ENCODE measurements at regions not wholly inside any gene's neighbourhood (a gene's known extent, or its start where the extent isn't known, plus 50 kb on each side); places are given as distances from the start of the nearest gene placed in this dataset.

DNA sequence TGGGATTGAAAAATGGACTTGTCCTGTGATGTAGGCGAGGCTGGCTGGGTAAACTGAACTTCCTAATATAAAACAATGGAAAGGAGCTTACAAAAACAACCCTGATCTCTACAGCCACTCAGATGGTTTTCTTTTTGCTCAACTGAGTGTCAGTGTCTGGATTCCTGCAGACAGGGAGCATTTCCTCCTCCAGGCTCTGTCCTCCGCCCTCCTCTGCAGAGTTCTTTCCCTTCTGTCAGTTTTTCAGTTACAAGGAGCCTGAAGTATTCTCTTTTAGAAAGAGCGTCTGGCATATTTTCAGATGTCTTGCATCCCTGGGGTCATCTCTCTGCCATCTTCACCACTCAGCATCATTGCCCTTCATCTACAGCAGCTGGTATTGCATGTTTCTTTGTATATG lies 50.0 kb upstream of the PITRM1 start:
- no peak overlapping the region for H3K4me3 ChIP-seq (replicated peaks in 1 of 3; ENCODE audit: insufficient read depth in 1 of 3, low read depth in 1 of 3, low read length in 3 of 3)

More for the DNA sequence above, 50.0 kb upstream of the PITRM1 start:
- FAIRE-seq, result no peak
- dilution Hi-C loops (cut with MboI; ENCODE audit: extremely low pct_ligation_motif_present, low sequenced_read_pairs) (no loop called here), intact Hi-C loops (cut with micrococcal nuclease) (no loop called here)
- H3K9me3 ChIP-seq (replicated peaks; ENCODE audit: control insufficient read depth, insufficient read depth, low read length), result no peaks in the 10 kb centered on the region
- H3K4me2 ChIP-seq (ENCODE audit: insufficient read depth, low read length), result no peak overlapping the region
- no peaks in the 10 kb centered on the region for H4K20me1 ChIP-seq (replicated peaks; ENCODE audit: control insufficient read depth, extremely low read depth, insufficient read depth, low read length)
- H3K9ac ChIP-seq (replicated peaks; ENCODE audit: extremely low read depth, insufficient read depth, low read length), result no peak overlapping the region
- no peaks in the 10 kb centered on the region for H3K9me1 ChIP-seq (replicated peaks; ENCODE audit: control insufficient read depth, extremely low read depth, insufficient read depth, low read length)
- no peaks in the 10 kb centered on the region for H3K36me3 ChIP-seq (ENCODE audit: control insufficient read depth in 2 of 2, extremely low read depth in 1 of 2, insufficient read depth in 2 of 2, low read length in 2 of 2)
- CTCF ChIA-PET, result no interaction called here
- H3K79me2 ChIP-seq (ENCODE audit: control insufficient read depth, insufficient read depth, low read length), result no peaks in the 10 kb centered on the region
- TF ChIP-seq POLR2A (IDR thresholded peaks at IDR 0.05; ENCODE audit: low read depth, low read length) (no peak), GATA2 (IDR thresholded peaks at IDR 0.05; ENCODE audit: insufficient read depth, insufficient read length, low read depth, low read length) (no peak), MYC (IDR thresholded peaks at IDR 0.05; ENCODE audit: low read depth, low read length) (no peak), EZH2 (IDR thresholded peaks at IDR 0.05; ENCODE audit: borderline replicate concordance, low read depth, low read length, severe bottlenecking) (no peak), FOS (IDR thresholded peaks at IDR 0.05; ENCODE audit: borderline replicate concordance, insufficient read depth, low read length) (no peak), POLR2AphosphoS5 (IDR thresholded peaks at IDR 0.05; ENCODE audit: insufficient read depth, low read depth, low read length) (no peak)
- TF ChIP-seq, protein P1, sequence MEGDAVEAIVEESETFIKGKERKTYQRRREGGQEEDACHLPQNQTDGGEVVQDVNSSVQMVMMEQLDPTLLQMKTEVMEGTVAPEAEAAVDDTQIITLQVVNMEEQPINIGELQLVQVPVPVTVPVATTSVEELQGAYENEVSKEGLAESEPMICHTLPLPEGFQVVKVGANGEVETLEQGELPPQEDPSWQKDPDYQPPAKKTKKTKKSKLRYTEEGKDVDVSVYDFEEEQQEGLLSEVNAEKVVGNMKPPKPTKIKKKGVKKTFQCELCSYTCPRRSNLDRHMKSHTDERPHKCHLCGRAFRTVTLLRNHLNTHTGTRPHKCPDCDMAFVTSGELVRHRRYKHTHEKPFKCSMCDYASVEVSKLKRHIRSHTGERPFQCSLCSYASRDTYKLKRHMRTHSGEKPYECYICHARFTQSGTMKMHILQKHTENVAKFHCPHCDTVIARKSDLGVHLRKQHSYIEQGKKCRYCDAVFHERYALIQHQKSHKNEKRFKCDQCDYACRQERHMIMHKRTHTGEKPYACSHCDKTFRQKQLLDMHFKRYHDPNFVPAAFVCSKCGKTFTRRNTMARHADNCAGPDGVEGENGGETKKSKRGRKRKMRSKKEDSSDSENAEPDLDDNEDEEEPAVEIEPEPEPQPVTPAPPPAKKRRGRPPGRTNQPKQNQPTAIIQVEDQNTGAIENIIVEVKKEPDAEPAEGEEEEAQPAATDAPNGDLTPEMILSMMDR (IDR thresholded peaks at IDR 0.05; ENCODE audit: extremely low read depth in 1 of 2, insufficient read depth in 1 of 2, low read depth in 1 of 2, low read length in 2 of 2), result no peak
- TF ChIP-seq, protein P2, sequence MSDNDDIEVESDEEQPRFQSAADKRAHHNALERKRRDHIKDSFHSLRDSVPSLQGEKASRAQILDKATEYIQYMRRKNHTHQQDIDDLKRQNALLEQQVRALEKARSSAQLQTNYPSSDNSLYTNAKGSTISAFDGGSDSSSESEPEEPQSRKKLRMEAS (IDR thresholded peaks at IDR 0.05; ENCODE audit: insufficient read depth, insufficient read length), result no peak
- no TSS peak for BruUV-seq (replicated peaks)
- POLR2A ChIA-PET, result no interaction called here
- DNase-seq (ENCODE audit: low read depth, low spot score), result no peak
- H3K27ac ChIP-seq (ENCODE audit: insufficient read depth, low read depth, low read length), result no peak overlapping the region
- no peak overlapping the region for H2AFZ ChIP-seq (ENCODE audit: low read depth, low read length)
- H3K27me3 ChIP-seq (ENCODE audit: control insufficient read depth in 2 of 2, insufficient read depth in 2 of 2, low read length in 2 of 2), result no peaks in the 10 kb centered on the region
- peaks cover 9% of the 10 kb centered on the region for H3K4me1 ChIP-seq (ENCODE audit: control insufficient read depth, extremely low read depth, insufficient read depth, low read length)
